Mucosa of descending colon (tissue), 3 donors: ENCODE measurements at regions not wholly inside any gene's neighbourhood (a gene's known extent, or its start where the extent isn't known, plus 50 kb on each side); places are given as distances from the start of the nearest gene placed in this dataset.

Source experiments
- ATAC-seq: fragments of 200-7000 bp; cut with Tn5 transposase; one replicate; pipeline ENCODE4 v1.9.1; 2020; ENCODE audit warnings: mild to moderate bottlenecking, moderate library complexity
- DNase-seq, 3 donors: peaks; one replicate each; pipeline ENCODE4 v3.0.0-alpha.2; 2020
- H3K36me3 ChIP-seq: fragments of 200-600 bp; one replicate; pipeline ENCODE4 v1.8.0; 2021; ENCODE audit warnings: low read depth, mild to moderate bottlenecking
- H3K4me1 ChIP-seq: fragments of 200-600 bp; one replicate; pipeline ENCODE4 v1.8.0; 2021; ENCODE audit warnings: low read depth, mild to moderate bottlenecking
- H3K4me3 ChIP-seq: fragments of 200-600 bp; one replicate; pipeline ENCODE4 v1.8.0; 2021; ENCODE audit warnings: mild to moderate bottlenecking
- H3K9me3 ChIP-seq: fragments of 200-600 bp; one replicate; pipeline ENCODE4 v1.8.0; 2021; ENCODE audit warnings: mild to moderate bottlenecking
- intact Hi-C, 2 donors: fragments of 100-400 bp; cut with DNase I in 1 of 2; cut with micrococcal nuclease in 1 of 2; formaldehyde crosslinking; loops; one replicate each; pipeline versions ENCODE4 v1.11.0 to v1.11.1; 2022; cut with DNase I, micrococcal nuclease
- TF ChIP-seq, protein P1 (sequence below): fragments of 200-600 bp; IDR thresholded peaks from one replicate; pipeline ENCODE4 v1.8.0; 2022; ENCODE audit warnings: antibody characterized with exemption, mild to moderate bottlenecking
- donor health status: DM: no; HTN: no; CAD: no; lungs with moderate emphysema.
- donor health status: DM: no; HTN: no; CAD: no.
- donor health status: DM: no; HTN: yes; CAD: no.

GRCh38 chr2:184527058-184527457, 71.3 kb upstream of the ZNF804A start:
- Histone ChIP-seq H3K4me3 (no peak overlapping the region), H3K9me3 (peaks cover 31% of the 10 kb centered on the region), H3K36me3 (no peaks in the 10 kb centered on the region), H3K4me1 (no peaks in the 10 kb centered on the region)
- TF ChIP-seq, protein P1, sequence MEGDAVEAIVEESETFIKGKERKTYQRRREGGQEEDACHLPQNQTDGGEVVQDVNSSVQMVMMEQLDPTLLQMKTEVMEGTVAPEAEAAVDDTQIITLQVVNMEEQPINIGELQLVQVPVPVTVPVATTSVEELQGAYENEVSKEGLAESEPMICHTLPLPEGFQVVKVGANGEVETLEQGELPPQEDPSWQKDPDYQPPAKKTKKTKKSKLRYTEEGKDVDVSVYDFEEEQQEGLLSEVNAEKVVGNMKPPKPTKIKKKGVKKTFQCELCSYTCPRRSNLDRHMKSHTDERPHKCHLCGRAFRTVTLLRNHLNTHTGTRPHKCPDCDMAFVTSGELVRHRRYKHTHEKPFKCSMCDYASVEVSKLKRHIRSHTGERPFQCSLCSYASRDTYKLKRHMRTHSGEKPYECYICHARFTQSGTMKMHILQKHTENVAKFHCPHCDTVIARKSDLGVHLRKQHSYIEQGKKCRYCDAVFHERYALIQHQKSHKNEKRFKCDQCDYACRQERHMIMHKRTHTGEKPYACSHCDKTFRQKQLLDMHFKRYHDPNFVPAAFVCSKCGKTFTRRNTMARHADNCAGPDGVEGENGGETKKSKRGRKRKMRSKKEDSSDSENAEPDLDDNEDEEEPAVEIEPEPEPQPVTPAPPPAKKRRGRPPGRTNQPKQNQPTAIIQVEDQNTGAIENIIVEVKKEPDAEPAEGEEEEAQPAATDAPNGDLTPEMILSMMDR: no peak
- DNase-seq (no peak), ATAC-seq (no peak)
- intact Hi-C loops: no loop called here

- DNase-seq (no peak), ATAC-seq (no peak)
- no peak overlapping the region for H3K4me3 ChIP-seq
- TF ChIP-seq, protein P1: no peak
- peaks cover 31% of the 10 kb centered on the region for H3K9me3 ChIP-seq
- intact Hi-C loops: no loop called here
- H3K36me3 ChIP-seq: no peaks in the 10 kb centered on the region
- H3K4me1 ChIP-seq: no peaks in the 10 kb centered on the region
Measured at GRCh38 chr2:184528119-184528518, 70.2 kb upstream of the ZNF804A start.

GRCh38 chr2:184530239-184530638, 68.1 kb upstream of the ZNF804A start:
- ATAC-seq (no peak), DNase-seq (peak in 1 of 3 donors; percentile 25)
- intact Hi-C loops: no loop called here
- no peak overlapping the region for H3K4me3 ChIP-seq
- H3K9me3 ChIP-seq: peaks cover 25% of the 10 kb centered on the region
- H3K36me3 ChIP-seq: no peaks in the 10 kb centered on the region
- no peaks in the 10 kb centered on the region for H3K4me1 ChIP-seq
- TF ChIP-seq, protein P1: no peak

- TF ChIP-seq, protein P1: no peak
- intact Hi-C loops: no loop called here
- H3K36me3 ChIP-seq: no peaks in the 10 kb centered on the region
- no peaks in the 10 kb centered on the region for H3K4me1 ChIP-seq
- H3K9me3 ChIP-seq: peaks cover 24% of the 10 kb centered on the region
- no peak overlapping the region for H3K4me3 ChIP-seq
- DNase-seq: peak in 1 of 3 donors; percentile 21
- no peak for ATAC-seq
Measured at GRCh38 chr2:184530959-184531358, 67.4 kb upstream of the ZNF804A start.

- Histone ChIP-seq H3K4me3 (no peak overlapping the region), H3K36me3 (no peaks in the 10 kb centered on the region), H3K4me1 (no peaks in the 10 kb centered on the region), H3K9me3 (peaks cover 20% of the 10 kb centered on the region)
- ATAC-seq (no peak), DNase-seq (no peak)
- TF ChIP-seq, protein P1: no peak
- intact Hi-C loops: no loop called here
Measured at GRCh38 chr2:184532551-184532950, 65.8 kb upstream of the ZNF804A start.

DNA sequence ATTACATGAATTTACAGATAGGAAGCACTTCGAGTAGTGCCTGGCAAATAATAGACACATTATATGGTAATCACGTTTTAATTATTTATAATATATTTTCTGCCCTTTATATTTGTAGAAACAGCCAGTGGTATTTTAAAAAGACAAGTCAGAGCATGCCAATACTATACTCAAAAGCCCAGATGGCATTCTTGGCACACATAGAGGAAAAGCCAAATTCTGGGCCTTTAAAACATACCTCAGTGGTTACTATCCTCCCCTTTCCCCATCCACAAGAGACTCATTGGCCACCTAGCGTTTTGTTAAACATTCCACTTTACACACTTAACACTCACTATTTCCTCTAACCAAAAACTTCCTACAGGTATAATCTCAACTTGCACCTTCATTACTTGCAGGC, 63.3 kb upstream of the ZNF804A start:
- Histone ChIP-seq H3K9me3 (no peaks in the 10 kb centered on the region), H3K4me1 (no peaks in the 10 kb centered on the region), H3K4me3 (no peak overlapping the region), H3K36me3 (no peaks in the 10 kb centered on the region)
- DNase-seq (no peak), ATAC-seq (no peak)
- TF ChIP-seq, protein P1: no peak
- intact Hi-C loops: no loop called here
